MM.1S (cell line): ENCODE measurements at regions not wholly inside any gene's neighbourhood (a gene's known extent, or its start where the extent isn't known, plus 50 kb on each side); places are given as distances from the start of the nearest gene placed in this dataset.

Source experiments
- CTCF ChIP-seq: fragments of 300-600 bp; sonication (generic); IDR thresholded peaks from 2 replicates; pipeline ENCODE4 v1.5.1; 2016; ENCODE audit warnings: antibody characterized with exemption, low read length, mixed read lengths
- EZH2 ChIP-seq: fragments of 300-600 bp; sonication (generic); optimal IDR thresholded peaks from 2 replicates; pipeline ENCODE3; 2017; ENCODE audit warnings: low read depth, mild to moderate bottlenecking, antibody characterized with exemption, low read length, mixed read lengths
- EZH2phosphoT487 ChIP-seq: fragments of 300-600 bp; sonication (generic); IDR thresholded peaks from 2 replicates; pipeline ENCODE4 v1.6.1; 2018; ENCODE audit warnings: antibody characterized with exemption, low read length

- TF ChIP-seq CTCF, result no peak
- no peak for TF ChIP-seq EZH2phosphoT487
- TF ChIP-seq EZH2, result no peak
Observed at GRCh38 chr6:48825501-48826151, 637.4 kb downstream of the MMUT start.
